K562 (cell line): ENCODE measurements at regions not wholly inside any gene's neighbourhood (a gene's known extent, or its start where the extent isn't known, plus 50 kb on each side); places are given as distances from the start of the nearest gene placed in this dataset.

Experiments
- IRF9 ChIP-seq: fragments of 450-650 bp; IDR thresholded peaks from 2 replicates; pipeline ENCODE4 v1.6.1; 2016; ENCODE audit warnings: missing biosample characterization, missing genetic modification characterization
- ZNF668 ChIP-seq: fragments of 250-450 bp; sonication (Bioruptor Pico); IDR thresholded peaks from 2 replicates; pipeline ENCODE4 v1.8.0; 2022; ENCODE audit warnings: mild to moderate bottlenecking, inconsistent platforms

- TF ChIP-seq IRF9 (tag) (no peak), ZNF668 (CRISPR knock-in tag) (no peak)
Measured at GRCh38 chr2:60119778-60120177, 433.7 kb downstream of the BCL11A start.
